C4-2B (cell line): ENCODE measurements at regions not wholly inside any gene's neighbourhood (a gene's known extent, or its start where the extent isn't known, plus 50 kb on each side); places are given as distances from the start of the nearest gene placed in this dataset.

Experiments
- ZFX ChIP-seq: fragments of 450-650 bp; IDR thresholded peaks from 2 replicates; pipeline ENCODE4 v1.6.1; 2017
- TF ChIP-seq, protein P1 (sequence below): fragments of 450-650 bp; conservative IDR thresholded peaks from 2 replicates; pipeline ENCODE4 v1.5.1; 2017; ENCODE audit warnings: mild to moderate bottlenecking

DNA sequence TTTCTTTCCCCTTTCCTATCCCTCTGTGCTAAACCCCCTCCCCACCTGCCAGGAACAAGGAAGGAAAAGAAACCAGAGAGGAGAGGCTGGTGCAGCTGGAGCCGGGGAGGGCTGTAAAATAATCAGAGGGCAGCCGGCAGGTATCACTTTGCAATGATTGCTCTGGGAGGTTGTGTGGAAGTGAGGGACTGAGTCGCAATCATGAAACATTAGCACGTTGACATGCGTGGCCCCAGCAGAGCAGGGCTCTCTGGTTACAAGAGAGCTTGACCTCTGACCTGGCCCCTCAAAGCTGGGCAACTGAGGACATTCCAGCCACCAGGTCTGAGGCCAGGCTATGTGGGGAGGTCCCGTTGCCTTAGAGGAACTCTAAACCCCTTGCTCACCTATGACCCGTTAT lies 170.8 kb upstream of the BDNF start:
- TF ChIP-seq, protein P1, sequence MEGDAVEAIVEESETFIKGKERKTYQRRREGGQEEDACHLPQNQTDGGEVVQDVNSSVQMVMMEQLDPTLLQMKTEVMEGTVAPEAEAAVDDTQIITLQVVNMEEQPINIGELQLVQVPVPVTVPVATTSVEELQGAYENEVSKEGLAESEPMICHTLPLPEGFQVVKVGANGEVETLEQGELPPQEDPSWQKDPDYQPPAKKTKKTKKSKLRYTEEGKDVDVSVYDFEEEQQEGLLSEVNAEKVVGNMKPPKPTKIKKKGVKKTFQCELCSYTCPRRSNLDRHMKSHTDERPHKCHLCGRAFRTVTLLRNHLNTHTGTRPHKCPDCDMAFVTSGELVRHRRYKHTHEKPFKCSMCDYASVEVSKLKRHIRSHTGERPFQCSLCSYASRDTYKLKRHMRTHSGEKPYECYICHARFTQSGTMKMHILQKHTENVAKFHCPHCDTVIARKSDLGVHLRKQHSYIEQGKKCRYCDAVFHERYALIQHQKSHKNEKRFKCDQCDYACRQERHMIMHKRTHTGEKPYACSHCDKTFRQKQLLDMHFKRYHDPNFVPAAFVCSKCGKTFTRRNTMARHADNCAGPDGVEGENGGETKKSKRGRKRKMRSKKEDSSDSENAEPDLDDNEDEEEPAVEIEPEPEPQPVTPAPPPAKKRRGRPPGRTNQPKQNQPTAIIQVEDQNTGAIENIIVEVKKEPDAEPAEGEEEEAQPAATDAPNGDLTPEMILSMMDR = no peak
- TF ChIP-seq ZFX = no peak
